ENCODE measurements at regions not wholly inside any gene's neighbourhood (a gene's known extent, or its start where the extent isn't known, plus 50 kb on each side); places are given as distances from the start of the nearest gene placed in this dataset.

GRCh38 chr10:90988024-90988423 is 67.1 kb upstream of the ANKRD1 start:
- TF ChIP-seq CTCF (IDR thresholded peaks at IDR 0.05) (no peak), EP300 (IDR thresholded peaks at IDR 0.05) (no peak), POLR2A (IDR thresholded peaks at IDR 0.05) (no peak)
- Histone ChIP-seq H3K9me3 (no peaks in the 10 kb centered on the region), H3K36me3 (no peaks in the 10 kb centered on the region), H3K4me1 (no peaks in the 10 kb centered on the region), H3K27me3 (no peaks in the 10 kb centered on the region), H3K27ac (no peak overlapping the region), H3K4me3 (no peak overlapping the region)
- no peak for DNase-seq (ENCODE audit: low spot score in 2 of 2)
- WGBS, 2 donors = 93 to 96% methylated on average over 4 of the region's 4 CpGs

GRCh38 chr10:90988802-90989201 is 67.9 kb upstream of the ANKRD1 start:
- no peak overlapping the region for H3K4me3 ChIP-seq
- H3K36me3 ChIP-seq = no peaks in the 10 kb centered on the region
- 86 to 90% methylated on average over 5 of the region's 5 CpGs for WGBS, 2 donors
- H3K4me1 ChIP-seq = no peaks in the 10 kb centered on the region
- H3K9me3 ChIP-seq = no peaks in the 10 kb centered on the region
- H3K27ac ChIP-seq = no peak overlapping the region
- no peak for TF ChIP-seq EP300 (IDR thresholded peaks at IDR 0.05)
- TF ChIP-seq POLR2A (IDR thresholded peaks at IDR 0.05) = no peak
- TF ChIP-seq CTCF (IDR thresholded peaks at IDR 0.05) = no peak
- DNase-seq (ENCODE audit: low spot score in 2 of 2) = no peak
- no peaks in the 10 kb centered on the region for H3K27me3 ChIP-seq

- Histone ChIP-seq H3K4me3 (no peak overlapping the region), H3K36me3 (no peaks in the 10 kb centered on the region), H3K27ac (no peak overlapping the region), H3K27me3 (no peaks in the 10 kb centered on the region), H3K4me1 (no peaks in the 10 kb centered on the region), H3K9me3 (no peaks in the 10 kb centered on the region)
- TF ChIP-seq POLR2A (IDR thresholded peaks at IDR 0.05) = no peak
- no peak for TF ChIP-seq CTCF (IDR thresholded peaks at IDR 0.05)
- no peak for TF ChIP-seq EP300 (IDR thresholded peaks at IDR 0.05)
- no peak for DNase-seq (ENCODE audit: low spot score in 2 of 2)
- 77 to 81% methylated on average over 3 of the region's 3 CpGs for WGBS, 2 donors
Observed at GRCh38 chr10:90989378-90989777, 68.5 kb upstream of the ANKRD1 start.

- Histone ChIP-seq H3K9me3 (no peaks in the 10 kb centered on the region), H3K4me3 (no peak overlapping the region), H3K36me3 (no peaks in the 10 kb centered on the region), H3K27me3 (no peaks in the 10 kb centered on the region), H3K4me1 (no peaks in the 10 kb centered on the region), H3K27ac (no peak overlapping the region)
- 60 to 77% methylated on average over 2 of the region's 2 CpGs for WGBS, 2 donors
- no peak for DNase-seq (ENCODE audit: low spot score in 2 of 2)
- no peak for TF ChIP-seq EP300 (IDR thresholded peaks at IDR 0.05)
- TF ChIP-seq POLR2A (IDR thresholded peaks at IDR 0.05) = no peak
- no peak for TF ChIP-seq CTCF (IDR thresholded peaks at IDR 0.05)
Observed at GRCh38 chr10:90992462-90992861, 71.6 kb upstream of the ANKRD1 start.

- Histone ChIP-seq H3K27ac (no peak overlapping the region), H3K4me3 (no peak overlapping the region), H3K4me1 (no peaks in the 10 kb centered on the region), H3K36me3 (no peaks in the 10 kb centered on the region), H3K9me3 (no peaks in the 10 kb centered on the region), H3K27me3 (no peaks in the 10 kb centered on the region)
- DNase-seq (ENCODE audit: low spot score in 2 of 2) = no peak
- 40 to 53% methylated on average over 3 of the region's 3 CpGs for WGBS, 2 donors
- TF ChIP-seq POLR2A (IDR thresholded peaks at IDR 0.05) = no peak
- TF ChIP-seq EP300 (IDR thresholded peaks at IDR 0.05) = no peak
- TF ChIP-seq CTCF (IDR thresholded peaks at IDR 0.05) = no peak
Observed at GRCh38 chr10:90993340-90993739, 72.5 kb upstream of the ANKRD1 start.

All from tibial nerve (tissue), 4 donors.